ENCODE measurements at regions not wholly inside any gene's neighbourhood (a gene's known extent, or its start where the extent isn't known, plus 50 kb on each side); places are given as distances from the start of the nearest gene placed in this dataset.

DNA sequence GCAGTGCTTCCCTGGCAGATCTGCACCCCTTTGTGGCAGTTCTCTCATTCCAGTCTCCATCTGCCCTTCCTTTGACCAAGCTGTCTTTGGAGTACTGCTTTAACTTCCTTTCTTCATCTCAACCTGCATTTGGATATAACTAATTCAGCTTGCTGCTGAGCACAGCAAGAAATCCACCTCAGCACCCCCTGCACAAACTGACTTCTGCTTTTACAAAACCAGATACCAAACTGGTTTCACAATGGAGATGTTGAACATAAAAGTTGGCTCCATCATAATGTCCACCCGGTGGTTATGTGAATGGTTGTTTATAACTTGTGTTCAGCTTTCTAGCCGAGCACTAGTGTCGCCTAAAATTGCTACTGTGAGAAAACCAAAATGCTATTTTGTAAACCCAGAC is 341.1 kb upstream of the SEMA6D start:
- no peaks in the 10 kb centered on the region for H3K27me3 Mint-ChIP-seq (ENCODE audit: low read depth)

More for the DNA sequence above, 341.1 kb upstream of the SEMA6D start:
- Mint-ChIP-seq H3K27ac (no peak overlapping the region), H3K9me3 (no peaks in the 10 kb centered on the region), H3K4me1 (peaks cover 6 to 7% of the 10 kb centered on the region in 2 experiments; a peak in 3 of 4 replicates), H3K36me3 (ENCODE audit: insufficient read depth in 1 of 3, low read depth in 3 of 3) (no peaks in the 10 kb centered on the region), H3K4me3 (no peak overlapping the region)
- no peak overlapping the region for H3K27ac ChIP-seq (ENCODE audit: insufficient read length, low read depth, low read length)
- H2AFZ ChIP-seq (ENCODE audit: low read length) = no peak overlapping the region
- H2AK5ac ChIP-seq (ENCODE audit: insufficient read length, low read length) = no peak overlapping the region
- H3K9ac ChIP-seq (ENCODE audit: extremely low read depth, insufficient read length, low read length) = no peak overlapping the region
- H2BK20ac ChIP-seq (ENCODE audit: low read depth, low read length, poor library complexity, severe bottlenecking) = no peak overlapping the region
- H3K56ac ChIP-seq (ENCODE audit: insufficient read length, low read depth, low read length) = no peak overlapping the region
- no peak overlapping the region for H2BK12ac ChIP-seq (ENCODE audit: insufficient read length, low read depth, low read length)
- H3K23me2 ChIP-seq (ENCODE audit: insufficient read length, low read depth, low read length, poor library complexity, severe bottlenecking) = no peaks in the 10 kb centered on the region
- H2BK15ac ChIP-seq (ENCODE audit: low read depth, low read length) = no peak overlapping the region
- no peak overlapping the region for H2BK5ac ChIP-seq (ENCODE audit: insufficient read length, low read length)
- no peaks in the 10 kb centered on the region for H4K20me1 ChIP-seq (ENCODE audit: control insufficient read depth, insufficient read depth, insufficient read length)
- no CpG with 5 or more reads among the region's 3 CpGs for WGBS (ENCODE audit: extremely low coverage, insufficient read length, low lambda C conversion rate)
- no peak overlapping the region for H3K14ac ChIP-seq (ENCODE audit: insufficient read depth, low read length)
- no peaks in the 10 kb centered on the region for H3K79me1 ChIP-seq (ENCODE audit: insufficient read depth, low read depth, low read length, poor library complexity, severe bottlenecking)
- H3K4ac ChIP-seq (ENCODE audit: low read depth, low read length) = no peak overlapping the region
- no peak overlapping the region for H3K4me2 ChIP-seq (ENCODE audit: insufficient read depth, insufficient read length, low read length)
- H3K18ac ChIP-seq (ENCODE audit: insufficient read length, low read depth, low read length) = no peak overlapping the region
- no peak for DNase-seq
- H3K23ac ChIP-seq (ENCODE audit: insufficient read length, low read depth, low read length) = no peak overlapping the region
- no peaks in the 10 kb centered on the region for H3K79me2 ChIP-seq (ENCODE audit: insufficient read depth, low read length)
- no peaks in the 10 kb centered on the region for H3K9me3 ChIP-seq (ENCODE audit: control insufficient read depth, low read depth, low read length)
- no peaks in the 10 kb centered on the region for H3K4me1 ChIP-seq (ENCODE audit: insufficient read depth, low read length)
- no peak overlapping the region for H4K91ac ChIP-seq (ENCODE audit: insufficient read length, low read depth, low read length)
- H3T11ph ChIP-seq (ENCODE audit: low read length) = no peak overlapping the region
- no peak overlapping the region for H4K8ac ChIP-seq (replicated peaks; ENCODE audit: insufficient read length, low read depth, low read length)
- H4K5ac ChIP-seq (ENCODE audit: insufficient read length, low read depth, low read length) = no peak overlapping the region
- no peaks in the 10 kb centered on the region for H3K27me3 ChIP-seq (ENCODE audit: insufficient read depth, low read length)
- no peak overlapping the region for H2BK120ac ChIP-seq (ENCODE audit: low read depth, low read length, poor library complexity, severe bottlenecking)
- TF ChIP-seq, protein P1, sequence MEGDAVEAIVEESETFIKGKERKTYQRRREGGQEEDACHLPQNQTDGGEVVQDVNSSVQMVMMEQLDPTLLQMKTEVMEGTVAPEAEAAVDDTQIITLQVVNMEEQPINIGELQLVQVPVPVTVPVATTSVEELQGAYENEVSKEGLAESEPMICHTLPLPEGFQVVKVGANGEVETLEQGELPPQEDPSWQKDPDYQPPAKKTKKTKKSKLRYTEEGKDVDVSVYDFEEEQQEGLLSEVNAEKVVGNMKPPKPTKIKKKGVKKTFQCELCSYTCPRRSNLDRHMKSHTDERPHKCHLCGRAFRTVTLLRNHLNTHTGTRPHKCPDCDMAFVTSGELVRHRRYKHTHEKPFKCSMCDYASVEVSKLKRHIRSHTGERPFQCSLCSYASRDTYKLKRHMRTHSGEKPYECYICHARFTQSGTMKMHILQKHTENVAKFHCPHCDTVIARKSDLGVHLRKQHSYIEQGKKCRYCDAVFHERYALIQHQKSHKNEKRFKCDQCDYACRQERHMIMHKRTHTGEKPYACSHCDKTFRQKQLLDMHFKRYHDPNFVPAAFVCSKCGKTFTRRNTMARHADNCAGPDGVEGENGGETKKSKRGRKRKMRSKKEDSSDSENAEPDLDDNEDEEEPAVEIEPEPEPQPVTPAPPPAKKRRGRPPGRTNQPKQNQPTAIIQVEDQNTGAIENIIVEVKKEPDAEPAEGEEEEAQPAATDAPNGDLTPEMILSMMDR (conservative IDR thresholded peaks at IDR 0.05) = no peak

Measured in H9 (cell line).